CD4-positive, alpha-beta T cell treated with Interleukin-1 beta for 1 hour (primary cell): ENCODE measurements at regions not wholly inside any gene's neighbourhood (a gene's known extent, or its start where the extent isn't known, plus 50 kb on each side); places are given as distances from the start of the nearest gene placed in this dataset.

Experiments used
- DNase-seq, 2 donors: peaks; one replicate each; pipeline ENCODE4 v3.0.0-alpha.2; 2020 to 2022

DNA sequence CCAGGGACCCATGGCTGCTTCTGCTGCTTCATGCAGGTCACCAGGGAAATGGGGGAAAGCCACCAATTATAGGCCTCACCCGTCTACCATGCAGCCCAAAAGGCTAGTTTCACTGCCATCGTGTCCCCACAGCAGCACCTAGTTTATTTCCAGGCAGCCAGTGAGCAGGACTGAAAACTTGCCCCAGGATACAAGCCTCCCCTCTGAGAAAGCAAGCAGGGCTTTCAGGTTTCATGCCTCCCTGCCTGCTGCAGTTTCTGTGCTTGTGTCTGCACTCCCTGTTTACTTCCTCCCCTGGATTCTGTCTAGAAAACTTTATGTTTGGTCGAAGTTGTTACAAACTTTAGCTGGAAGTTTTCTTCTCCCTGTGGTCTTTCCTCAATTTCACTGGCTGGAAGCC, 319.1 kb downstream of the ANXA1 start:
- DNase-seq: no peak

GRCh38 chr9:73474002-73474600, 322.4 kb downstream of the ANXA1 start:
- no peak for DNase-seq

- DNase-seq: no peak
These were observed 323.0 kb downstream of the ANXA1 start for GRCh38 chr9:73474625-73475024.

- no peak for DNase-seq
These were observed 343.2 kb downstream of the ANXA1 start for GRCh38 chr9:73494894-73495293.

DNA sequence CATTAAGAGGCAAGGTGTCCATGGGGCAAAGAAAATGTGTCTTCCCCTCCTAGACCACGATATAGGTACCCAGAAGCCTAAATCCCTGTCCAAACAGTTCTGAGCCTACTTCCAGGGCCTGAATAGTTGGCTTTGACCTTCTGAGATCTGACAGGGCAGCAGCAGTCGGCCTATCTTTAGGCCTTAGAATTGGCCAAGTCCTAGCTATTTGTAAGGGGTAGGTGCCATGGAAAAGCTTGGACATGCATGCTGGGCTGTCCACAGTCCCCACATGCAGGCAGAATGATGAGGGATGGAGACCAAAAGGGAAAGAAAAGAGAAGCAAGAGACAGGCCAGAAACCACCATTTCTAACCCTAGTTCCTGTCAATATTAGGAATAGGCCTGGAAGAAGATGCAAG, 346.1 kb downstream of the ANXA1 start:
- DNase-seq: no peak

GRCh38 chr9:73515216-73515615, 363.6 kb downstream of the ANXA1 start:
- DNase-seq: no peak

DNA sequence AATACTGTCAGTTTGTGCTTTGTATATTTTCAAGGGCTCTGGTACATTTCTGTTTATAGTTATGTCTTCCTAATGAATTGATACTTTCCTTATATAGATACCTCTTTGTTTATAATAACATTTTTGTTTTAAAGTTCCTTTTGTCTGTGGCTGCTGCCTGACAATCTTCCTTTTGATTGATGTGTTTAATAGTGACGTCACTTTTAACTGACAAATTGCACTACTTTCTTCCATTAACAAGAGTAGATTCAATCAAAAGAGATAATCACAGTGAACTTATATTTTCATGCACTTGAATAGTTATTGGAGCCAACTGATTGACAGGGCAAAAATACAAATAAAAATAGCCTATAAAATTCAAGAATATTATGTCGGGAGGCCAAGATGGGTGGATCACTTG, 371.7 kb downstream of the ANXA1 start:
- no peak for DNase-seq

DNA sequence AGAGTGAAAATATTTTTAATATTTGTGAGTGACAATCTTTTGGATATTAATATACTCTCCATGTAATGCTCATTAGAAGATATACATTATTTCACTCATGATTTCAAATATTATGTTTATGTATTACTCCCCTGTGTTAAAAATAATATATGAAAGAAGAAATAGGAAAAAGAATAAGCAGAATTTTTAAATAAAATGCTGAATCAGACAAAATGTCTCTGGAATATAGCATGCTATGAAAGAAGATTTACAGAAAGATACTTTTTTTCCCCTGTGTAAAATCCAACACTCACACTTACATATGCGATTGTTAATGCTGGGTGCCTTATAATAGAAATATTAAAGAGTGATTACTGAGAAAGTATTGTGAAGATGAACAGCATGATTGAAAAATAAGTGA, 373.7 kb downstream of the ANXA1 start:
- no peak for DNase-seq

GRCh38 chr9:73527521-73527920, 375.9 kb downstream of the ANXA1 start:
- no peak for DNase-seq

- DNase-seq: no peak
These were observed 377.3 kb downstream of the ANXA1 start for GRCh38 chr9:73528926-73529325.

DNA sequence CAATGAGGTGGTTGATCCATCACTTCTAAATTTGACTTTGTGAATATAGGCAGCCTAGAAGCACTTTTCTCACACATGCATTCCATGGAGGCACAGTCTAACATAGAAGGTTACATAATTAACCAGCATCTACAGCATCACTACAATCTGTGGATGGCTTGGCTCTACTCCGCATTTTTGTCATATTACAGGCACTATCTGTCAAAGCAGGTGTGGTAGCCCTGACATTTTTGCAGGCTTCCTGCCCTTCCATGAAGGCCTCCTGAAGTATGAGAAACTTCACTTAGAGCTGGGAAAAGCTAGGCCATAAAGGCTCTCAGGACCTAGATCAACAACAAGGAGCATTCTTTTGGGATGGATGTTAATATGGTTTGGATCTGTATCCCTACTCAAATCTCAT, 378.0 kb downstream of the ANXA1 start:
- DNase-seq: no peak

GRCh38 chr9:73531051-73531532, 379.4 kb downstream of the ANXA1 start:
- DNase-seq: no peak

DNA sequence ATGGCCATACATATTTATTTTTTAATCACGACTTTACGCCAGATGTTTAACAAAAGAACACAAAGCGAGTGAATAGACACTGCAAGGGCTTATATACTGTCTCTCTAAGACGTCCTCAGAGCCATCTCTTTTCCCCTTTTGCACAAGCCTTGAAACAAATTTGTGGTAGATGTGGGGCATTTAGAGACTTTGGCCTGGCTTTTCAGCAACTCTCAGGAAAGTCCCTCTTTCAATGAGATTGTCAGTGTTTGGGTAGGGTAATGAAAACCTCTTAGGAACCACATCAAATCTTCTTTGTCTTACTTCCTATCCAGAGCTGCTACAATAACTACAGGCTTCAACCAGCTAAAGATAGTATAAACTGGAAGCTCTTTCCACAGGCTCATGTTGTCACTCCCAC, 380.0 kb downstream of the ANXA1 start:
- DNase-seq: no peak

DNA sequence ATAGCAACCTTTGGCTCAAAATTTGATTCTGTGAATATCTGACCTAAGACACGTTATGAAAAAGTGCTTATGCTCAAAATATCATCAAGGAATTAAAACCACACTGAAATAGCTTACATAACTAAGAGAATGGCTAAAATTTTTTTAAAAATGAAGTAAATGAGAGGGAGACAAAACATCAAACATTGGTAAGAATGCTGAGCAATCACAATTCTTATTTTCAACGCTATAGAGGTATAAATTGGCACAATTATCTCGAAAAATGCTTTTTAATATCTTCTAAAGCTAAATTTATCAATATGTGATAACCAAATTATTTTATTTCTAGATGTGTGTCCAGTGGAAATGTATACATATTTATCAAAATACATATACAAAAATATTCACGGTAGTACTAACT, 381.3 kb downstream of the ANXA1 start:
- no peak for DNase-seq

GRCh38 chr9:73536403-73536802, 384.7 kb downstream of the ANXA1 start:
- DNase-seq: no peak

DNA sequence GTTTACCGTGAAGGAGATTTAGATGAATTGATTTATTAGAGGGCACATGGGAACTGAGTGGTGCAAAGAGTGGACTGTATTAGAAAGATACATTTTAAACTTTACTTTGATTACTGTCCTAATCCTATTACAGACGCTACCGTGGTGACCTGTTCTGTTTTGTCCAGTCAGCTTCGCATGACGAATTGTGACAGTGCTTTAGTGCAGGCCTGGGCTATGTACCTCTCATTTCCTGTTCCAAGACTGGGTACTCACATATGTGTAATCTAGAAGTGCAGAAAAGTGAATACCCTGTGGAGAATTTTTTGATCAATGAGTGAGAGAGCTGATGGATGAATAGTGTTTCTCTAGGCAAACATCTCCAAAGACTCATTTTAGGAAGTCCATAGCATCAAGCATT, 385.9 kb downstream of the ANXA1 start:
- no peak for DNase-seq

DNA sequence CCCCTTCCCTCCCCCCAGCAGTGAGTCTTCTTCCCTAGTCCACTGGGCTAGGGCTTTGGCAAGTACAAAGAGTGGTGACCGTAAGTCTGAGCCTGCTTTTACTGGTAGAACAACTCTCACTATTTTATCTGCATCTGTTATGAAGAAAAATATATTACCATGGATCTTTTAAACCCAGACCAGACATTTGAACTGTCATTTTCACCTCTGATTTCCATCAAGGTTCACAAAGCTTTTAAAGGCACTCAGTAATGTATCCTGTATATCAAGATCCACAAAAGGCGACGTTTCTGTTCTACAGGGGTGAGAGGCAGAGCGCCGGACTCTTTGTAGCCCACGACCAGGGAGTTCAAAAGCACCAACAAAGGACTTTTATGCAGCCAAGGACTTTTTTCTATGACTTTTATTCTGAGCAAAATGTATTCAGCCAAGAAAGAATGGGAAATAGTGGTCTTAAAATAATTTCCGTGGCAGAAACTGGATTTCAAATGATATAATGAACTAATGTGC, 388.3 kb downstream of the ANXA1 start:
- no peak for DNase-seq

DNA sequence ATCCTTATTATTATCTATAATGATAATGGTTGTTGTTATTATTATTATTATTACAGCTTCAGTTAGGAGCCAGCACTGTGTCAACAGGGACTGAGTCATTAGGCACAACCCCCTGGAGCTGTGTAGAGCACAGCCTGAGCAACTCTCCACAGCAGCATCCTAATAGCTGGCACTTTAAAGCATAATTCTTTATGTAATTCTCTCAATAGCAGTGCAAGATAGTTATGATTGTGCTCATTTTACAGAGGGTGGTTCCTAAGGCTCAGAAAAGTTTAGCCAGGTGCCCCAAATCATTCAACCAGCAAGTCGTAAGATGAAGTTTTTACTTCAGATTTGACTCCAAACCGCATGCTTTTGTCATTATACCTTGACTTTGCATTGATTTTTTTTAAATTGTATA, 390.3 kb downstream of the ANXA1 start:
- no peak for DNase-seq

GRCh38 chr9:73543727-73544126, 392.1 kb downstream of the ANXA1 start:
- no peak for DNase-seq

DNA sequence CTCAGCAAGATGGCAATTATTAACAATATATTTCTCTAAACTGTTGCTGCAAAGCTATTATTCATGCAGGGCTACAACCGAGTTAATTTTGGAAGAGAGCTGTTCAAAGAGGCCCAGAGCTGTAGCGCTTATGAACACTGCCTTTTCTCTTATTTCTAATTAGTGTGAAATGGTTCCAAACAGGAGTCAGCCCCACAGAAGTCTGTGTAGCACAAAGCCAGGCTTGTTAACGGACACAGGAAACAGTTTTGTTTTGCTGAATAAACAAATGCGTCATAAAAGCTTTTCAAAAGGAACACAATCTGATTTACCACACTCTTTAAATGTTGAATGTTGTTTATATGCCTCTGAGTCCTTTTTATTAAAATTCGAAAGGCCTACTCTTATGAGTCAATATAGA, 396.5 kb downstream of the ANXA1 start:
- DNase-seq: no peak

GRCh38 chr9:73549991-73550390, 398.3 kb downstream of the ANXA1 start:
- no peak for DNase-seq

DNA sequence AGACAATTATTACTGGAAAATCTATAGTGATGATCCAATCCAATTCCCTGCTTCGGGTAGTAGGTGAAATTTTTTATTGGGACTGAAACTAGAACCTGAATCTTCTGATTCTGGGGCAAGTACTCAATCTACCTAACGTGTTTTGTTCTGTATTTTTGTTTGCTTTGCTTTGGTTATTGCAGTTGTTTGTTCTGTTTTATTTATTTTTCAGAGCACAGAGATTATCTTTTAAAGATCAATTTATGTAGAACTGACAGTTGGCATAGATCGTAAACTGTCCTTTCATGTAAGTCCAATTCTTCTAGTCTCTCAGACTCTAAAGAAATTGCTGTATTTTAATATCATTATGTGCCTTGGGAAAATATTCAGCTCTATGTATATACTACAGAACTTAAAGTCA, 401.6 kb downstream of the ANXA1 start:
- no peak for DNase-seq

DNA sequence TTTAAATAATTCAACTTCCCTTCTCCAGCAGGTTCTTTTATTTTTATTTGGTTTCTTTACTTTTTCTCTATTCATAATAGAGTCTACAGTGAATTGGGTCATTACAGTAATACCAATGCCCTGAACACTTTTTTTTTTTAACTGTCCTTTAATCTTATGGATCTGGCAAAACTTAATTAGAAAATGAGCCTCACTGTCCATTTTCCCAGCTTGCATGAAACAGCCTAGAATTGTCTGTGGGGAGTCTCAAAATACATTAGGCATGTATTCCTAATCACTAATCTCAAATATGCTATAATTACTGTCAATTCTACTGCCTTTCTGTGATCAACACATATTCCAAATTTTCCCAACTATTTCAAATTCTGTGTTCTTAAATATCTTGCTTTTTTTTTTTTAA, 406.8 kb downstream of the ANXA1 start:
- no peak for DNase-seq

GRCh38 chr9:73565026-73565425, 413.4 kb downstream of the ANXA1 start:
- DNase-seq: no peak

GRCh38 chr9:73565833-73566465, 414.3 kb downstream of the ANXA1 start:
- DNase-seq: no peak
